H1 (cell line): ENCODE measurements at regions not wholly inside any gene's neighbourhood (a gene's known extent, or its start where the extent isn't known, plus 50 kb on each side); places are given as distances from the start of the nearest gene placed in this dataset.

Experiments used
- ATF3 ChIP-seq: IDR thresholded peaks from 2 replicates; pipeline ENCODE4 v1.6.1; 2011; ENCODE audit warnings: low read depth, mild to moderate bottlenecking, low read length; ENCODE audit not compliant: insufficient read depth
- CBX5 ChIP-seq: fragments of 300-800, 300-1000 bp; sonication (generic); IDR thresholded peaks from 2 replicates; pipeline ENCODE4 v1.7.1; 2016; ENCODE audit warnings: antibody characterized with exemption, low read length, low read depth
- YY1 ChIP-seq: IDR thresholded peaks from 2 replicates; pipeline ENCODE4 v1.6.1; 2011; ENCODE audit warnings: low read depth, mild to moderate bottlenecking, low read length

- TF ChIP-seq CBX5 (no peak), YY1 (no peak), ATF3 (no peak)
These were observed 212.0 kb downstream of the DMRT2 start (continued) for GRCh38 chr9:1261879-1262766.
